ENCODE measurements at regions not wholly inside any gene's neighbourhood (a gene's known extent, or its start where the extent isn't known, plus 50 kb on each side); places are given as distances from the start of the nearest gene placed in this dataset.
"Not testable (repeated sequence)": the region's sequence is repeated elsewhere in the genome, so short reads cannot be mapped to it uniquely, and the experiment has no call there.

DNA sequence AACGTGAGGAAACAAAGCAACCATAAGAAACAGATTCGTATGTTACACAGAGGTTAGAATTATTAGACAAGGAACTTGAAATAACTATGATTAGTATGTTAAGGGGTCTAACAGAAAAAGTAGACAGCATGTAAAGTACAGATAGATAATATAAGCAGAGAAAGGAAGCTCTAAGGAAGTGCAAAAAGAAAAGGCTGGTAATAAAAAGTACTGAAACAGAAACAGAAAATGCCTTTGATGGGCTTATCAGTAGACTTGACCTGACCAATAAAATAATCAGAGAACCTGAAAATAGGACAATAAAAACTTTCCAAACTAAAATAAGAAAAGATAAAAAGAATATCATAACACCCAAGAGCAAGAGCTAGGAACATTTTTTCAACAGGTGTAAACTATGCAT is 225.8 kb downstream of the RND3 start:
- no peak for DNase-seq

- DNase-seq = no peak
Measured at GRCh38 chr2:150260636-150261035, 226.8 kb downstream of the RND3 start.

DNA sequence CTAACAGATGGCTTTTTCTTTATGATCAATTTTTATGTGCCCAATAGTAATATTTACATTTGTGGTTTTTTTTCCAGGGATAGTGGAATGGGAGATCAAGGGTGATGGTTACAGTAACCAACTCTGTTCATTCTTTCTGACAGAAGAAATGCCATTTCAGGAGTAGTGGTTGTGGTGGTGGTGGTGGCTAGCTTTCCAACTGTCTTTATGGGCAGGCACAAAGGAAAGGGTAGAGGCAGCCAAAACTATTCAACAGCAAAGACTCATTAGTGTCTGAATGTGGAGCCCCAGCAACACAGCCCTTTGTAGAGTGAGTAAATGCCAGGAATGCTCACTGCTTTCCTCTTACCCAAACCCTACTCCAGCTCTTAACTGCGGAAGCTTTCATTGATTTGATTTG is 227.7 kb downstream of the RND3 start:
- no peak for DNase-seq

DNA sequence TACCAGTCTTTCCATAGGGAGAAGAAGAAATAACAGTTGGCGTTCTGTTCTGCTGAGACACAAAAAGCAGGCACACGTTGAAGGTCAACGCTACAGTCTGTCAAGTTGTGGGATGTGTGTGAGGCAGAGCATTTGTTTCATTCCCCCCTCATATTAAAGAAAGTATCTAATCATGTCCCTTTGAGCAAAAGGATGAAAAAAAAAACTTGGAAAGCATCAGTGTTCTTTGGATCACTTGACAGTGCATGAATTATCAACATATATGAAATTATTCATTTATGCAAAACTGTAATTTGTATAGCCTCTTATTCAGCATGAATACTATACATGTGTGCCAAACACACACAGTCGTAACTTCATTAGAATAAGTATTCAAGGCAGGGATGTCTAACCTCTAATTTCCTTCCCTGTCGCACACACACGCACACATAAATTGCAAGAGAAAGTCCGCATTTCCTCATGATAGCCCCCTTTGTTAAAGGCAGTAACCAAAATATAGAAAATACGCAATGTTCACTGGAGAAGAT is 228.6 kb downstream of the RND3 start:
- no peak for DNase-seq

DNA sequence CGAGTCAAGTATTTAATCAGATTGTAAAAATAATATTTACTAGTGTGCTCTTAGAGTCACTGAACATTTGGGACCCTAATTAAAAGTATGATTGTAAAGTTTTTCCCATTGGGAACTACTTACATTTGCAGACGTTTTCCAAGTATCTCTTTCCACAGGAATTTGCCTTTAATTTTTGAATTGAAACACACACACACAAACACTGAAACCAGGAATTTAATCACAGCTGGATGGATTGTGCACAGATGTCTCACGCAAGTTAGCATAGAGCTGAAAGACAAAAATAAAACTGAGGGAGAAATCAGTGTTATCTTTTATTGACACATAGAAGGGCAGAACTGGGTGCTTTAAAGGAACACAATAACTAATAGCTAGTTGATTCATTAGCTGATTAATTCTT is 230.7 kb downstream of the RND3 start:
- DNase-seq = no peak

GRCh38 chr2:150255528-150255927 is 231.9 kb downstream of the RND3 start:
- DNase-seq = no peak

DNA sequence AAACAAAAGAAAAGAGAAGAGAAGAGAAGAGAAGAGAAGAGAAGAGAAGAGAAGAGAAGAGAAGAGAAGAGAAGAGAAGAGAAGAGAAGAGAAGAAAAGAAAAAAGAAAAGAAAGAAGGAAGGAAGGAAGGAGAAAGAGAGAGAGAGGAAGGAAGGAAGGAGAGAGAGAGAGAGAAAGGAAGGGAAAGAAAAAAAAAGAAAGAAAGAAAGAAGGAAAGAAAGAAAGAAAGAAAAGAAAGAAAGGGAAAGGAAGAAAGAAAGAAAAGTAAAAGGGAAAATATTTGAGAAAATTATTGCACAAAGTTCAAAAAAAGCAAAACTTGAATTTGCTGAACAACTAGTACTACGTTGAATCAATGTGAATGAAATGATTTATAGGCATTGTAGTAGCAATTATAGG is 237.7 kb downstream of the RND3 start:
- DNase-seq = not testable (repeated sequence)

DNA sequence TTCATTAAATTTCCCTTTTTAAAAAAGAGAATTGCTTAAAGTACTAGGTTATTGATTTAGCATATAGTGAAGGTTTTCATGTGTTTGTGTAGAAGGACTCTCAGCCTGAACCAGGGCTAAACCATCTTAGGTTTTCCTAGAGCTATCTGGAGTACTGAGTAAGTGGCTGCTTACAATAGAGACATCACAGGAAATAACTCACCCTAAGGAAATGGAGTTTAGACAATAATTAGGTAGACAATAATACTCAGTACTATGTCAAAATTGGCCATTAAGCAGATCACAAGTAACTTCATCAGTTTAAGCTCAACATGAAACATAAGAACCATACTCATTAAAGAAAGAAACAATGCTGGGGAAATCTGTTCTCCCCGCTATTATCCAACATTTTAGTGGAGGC is 240.0 kb downstream of the RND3 start:
- no peak for DNase-seq

GRCh38 chr2:150234787-150235446 is 252.6 kb downstream of the RND3 start:
- DNase-seq = no peak

DNA sequence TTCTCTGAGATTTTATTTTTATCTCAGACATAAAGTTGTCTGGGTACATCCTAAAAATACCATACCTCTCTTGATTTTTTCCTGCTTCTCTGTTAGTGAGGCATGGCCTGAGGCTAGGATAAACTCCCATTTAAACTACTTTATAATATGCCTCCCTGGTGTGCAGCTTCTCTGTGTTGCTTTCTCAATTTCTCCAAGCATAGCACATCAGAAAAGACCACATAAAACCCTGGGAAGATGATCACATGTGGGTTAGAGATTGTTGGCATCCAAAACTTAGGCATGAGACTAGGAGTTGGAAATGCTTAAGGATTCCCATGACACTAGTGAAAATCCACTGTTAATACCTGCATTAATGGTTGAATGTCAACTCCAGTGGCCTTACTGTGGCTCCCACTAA is 254.6 kb downstream of the RND3 start:
- DNase-seq = no peak

GRCh38 chr2:150232321-150232720 is 255.1 kb downstream of the RND3 start:
- DNase-seq = no peak

DNA sequence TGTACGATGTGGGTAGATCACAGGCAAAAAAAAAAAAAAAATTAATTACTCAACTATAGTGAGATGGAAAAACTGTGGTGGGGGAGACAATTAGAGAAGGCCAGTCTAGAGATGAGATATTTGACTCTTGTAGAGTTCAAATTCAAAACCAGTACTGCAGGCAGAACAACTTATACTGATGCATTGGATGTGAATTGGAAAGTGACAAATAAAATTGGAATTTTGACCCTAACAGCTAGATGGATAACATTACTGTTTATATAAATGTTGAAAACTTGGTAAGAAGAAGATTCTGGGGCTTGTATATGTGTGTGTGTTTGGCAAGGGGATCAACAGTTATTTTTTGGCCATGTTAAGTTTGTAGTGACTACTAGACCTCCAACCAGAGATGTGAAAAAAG is 256.9 kb downstream of the RND3 start:
- no peak for DNase-seq

GRCh38 chr2:150230004-150230403 is 257.5 kb downstream of the RND3 start:
- no peak for DNase-seq

- DNase-seq = no peak
Measured at GRCh38 chr2:150228936-150229335, 258.5 kb downstream of the RND3 start.

DNA sequence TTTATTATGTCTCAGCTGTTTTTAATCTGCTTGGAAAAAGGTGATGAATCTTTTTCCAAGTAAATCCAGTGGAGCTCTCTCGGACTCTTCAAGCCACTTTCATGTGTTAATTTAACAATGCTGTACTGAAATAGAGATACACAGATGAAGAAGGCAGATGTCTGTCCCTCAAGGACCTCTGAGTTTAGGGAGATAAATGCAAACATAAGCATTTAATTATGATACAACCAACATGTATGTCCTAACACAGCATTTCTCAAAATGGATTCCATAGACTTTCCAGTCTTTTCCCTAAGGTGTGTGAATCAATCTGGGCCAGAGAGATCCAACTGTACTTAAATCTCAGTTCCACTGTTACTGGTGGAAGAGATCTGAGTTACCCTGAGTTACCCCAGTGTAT is 262.4 kb downstream of the RND3 start:
- DNase-seq = no peak

GRCh38 chr2:150224321-150224720 is 263.1 kb downstream of the RND3 start:
- no peak for DNase-seq

- DNase-seq = no peak
Measured at GRCh38 chr2:150222942-150223341, 264.5 kb downstream of the RND3 start.

- no peak for DNase-seq
Measured at GRCh38 chr2:150222379-150222778, 265.1 kb downstream of the RND3 start.

- DNase-seq = no peak
Measured at GRCh38 chr2:150219861-150220260, 267.6 kb downstream of the RND3 start.

DNA sequence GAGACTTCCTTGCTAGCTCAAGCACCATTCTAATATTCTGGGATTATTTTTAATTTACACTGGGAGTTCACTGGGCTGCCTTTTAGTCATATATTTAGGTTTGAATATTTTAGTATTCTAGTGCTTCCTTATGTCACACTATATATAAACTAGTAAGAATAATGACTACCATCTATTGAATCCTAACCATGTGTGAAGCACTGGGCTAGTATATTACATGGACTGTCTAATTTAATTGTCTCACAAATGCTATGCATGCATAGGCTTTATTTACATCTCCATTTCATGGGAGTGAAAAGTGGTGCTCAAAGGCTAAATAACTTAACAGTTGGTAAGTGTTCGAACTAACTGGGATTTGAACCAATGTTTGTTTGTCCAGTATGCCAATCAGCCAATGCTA is 272.4 kb downstream of the RND3 start:
- DNase-seq = no peak

DNA sequence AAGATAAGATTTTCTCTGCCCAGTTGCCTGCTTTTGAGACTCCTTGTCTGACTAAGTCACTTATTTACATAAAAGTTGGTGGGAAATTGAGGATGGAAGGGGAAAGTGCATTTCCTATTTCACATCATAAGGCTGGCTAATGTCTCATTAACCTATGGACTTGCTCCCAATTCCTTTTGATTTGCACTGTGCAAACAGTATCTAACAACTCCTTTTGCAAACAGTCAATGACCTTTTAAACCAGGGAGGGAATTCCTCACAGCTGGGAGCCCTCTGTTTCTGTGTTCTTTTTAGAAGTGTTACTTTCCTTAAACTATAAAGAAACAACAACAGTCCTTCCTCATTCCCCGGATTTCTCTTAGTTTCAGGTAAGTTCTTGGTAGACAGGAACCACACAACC is 272.8 kb downstream of the RND3 start:
- DNase-seq = no peak

GRCh38 chr2:150212722-150213171 is 274.7 kb downstream of the RND3 start:
- DNase-seq = no peak

DNA sequence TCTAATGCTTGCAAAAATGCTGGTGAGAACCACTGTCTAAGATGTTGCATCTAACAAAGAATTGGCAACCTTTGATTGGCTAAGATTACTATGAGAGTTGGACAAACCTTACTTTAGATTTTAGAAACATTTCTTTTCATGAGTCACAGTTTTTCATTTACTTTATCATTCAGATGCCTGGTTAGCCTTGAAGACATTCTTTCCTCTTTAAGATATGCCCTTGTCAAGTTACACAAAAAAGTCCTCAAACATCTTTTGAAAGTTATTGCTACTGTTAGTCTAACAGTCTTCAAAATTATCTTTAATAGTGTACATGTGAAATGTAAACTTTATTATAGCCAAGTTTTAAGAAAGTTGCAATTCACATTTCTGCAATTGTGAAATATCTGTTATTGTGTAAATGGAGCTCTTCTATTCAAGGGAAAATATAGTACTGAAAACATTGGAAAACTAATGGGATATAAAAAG is 276.3 kb downstream of the RND3 start:
- no peak for DNase-seq

- no peak for DNase-seq
Measured at GRCh38 chr2:150209746-150210145, 277.7 kb downstream of the RND3 start.

- DNase-seq = no peak
Measured at GRCh38 chr2:150208689-150209088, 278.8 kb downstream of the RND3 start.
